Vagina (tissue), 2 donors: ENCODE measurements at regions not wholly inside any gene's neighbourhood (a gene's known extent, or its start where the extent isn't known, plus 50 kb on each side); places are given as distances from the start of the nearest gene placed in this dataset.

Experiments used
- POLR2A ChIP-seq, 2 donors: fragments of 450-650 bp; IDR thresholded peaks; one replicate each; pipeline ENCODE4 v1.6.1; 2017; ENCODE audit warnings: antibody characterized with exemption in 2 of 2, mild to moderate bottlenecking in 2 of 2, moderate library complexity in 2 of 2
- POLR2AphosphoS5 ChIP-seq, 2 donors: sonication (generic); formaldehyde crosslinking; IDR thresholded peaks; one replicate each; pipeline ENCODE4 v1.9.0; 2017; ENCODE audit warnings: antibody characterized with exemption in 2 of 2, mild to moderate bottlenecking in 2 of 2, low read depth in 1 of 2; ENCODE audit not compliant: insufficient read depth in 1 of 2
- TF ChIP-seq, protein P1 (sequence below), 3 experiments: fragments of 450-650 bp in 2 of 3; fragments of 200-600 bp in 1 of 3; sonication (generic) in 1 of 3; IDR thresholded peaks; one replicate each; pipeline ENCODE4 v1.5.1; 2017 to 2019; ENCODE audit warnings: antibody characterized with exemption in 3 of 3, mild to moderate bottlenecking in 2 of 3, moderate library complexity in 2 of 3

DNA sequence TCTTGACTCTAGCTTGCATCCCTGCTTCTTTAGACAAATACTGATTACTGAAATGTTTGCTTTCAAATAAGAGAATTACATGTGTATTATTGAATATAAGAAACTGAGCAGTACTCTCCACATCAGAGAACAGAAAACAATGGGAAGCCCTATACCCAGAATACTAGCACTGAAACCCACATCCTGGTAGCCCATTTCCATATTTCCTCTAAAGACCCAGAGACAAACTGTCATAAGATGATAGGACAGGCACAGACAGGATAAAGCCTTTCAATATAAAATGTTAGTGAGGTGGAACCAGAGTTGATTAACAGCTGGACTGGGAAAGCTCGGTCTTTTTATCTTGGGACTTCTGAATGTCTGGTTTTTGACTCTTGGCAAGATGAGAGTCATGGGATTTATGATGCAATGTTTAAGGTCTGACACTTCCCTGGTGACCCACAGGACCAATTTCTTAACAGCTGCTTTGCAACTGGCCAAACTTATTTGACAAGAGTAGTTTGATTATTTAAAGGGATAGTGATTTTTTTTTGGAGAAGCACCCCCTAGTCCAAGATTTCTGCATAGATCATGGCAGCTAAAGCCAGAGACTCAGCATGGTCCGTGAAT lies 166.9 kb upstream of the ATXN7L3B start:
- TF ChIP-seq POLR2A (IDR thresholded peaks at IDR 0.05) (no peak), POLR2AphosphoS5 (IDR thresholded peaks at IDR 0.05; ENCODE audit: insufficient read depth in 1 of 2, low read depth in 1 of 2) (no peak)
- TF ChIP-seq, protein P1, sequence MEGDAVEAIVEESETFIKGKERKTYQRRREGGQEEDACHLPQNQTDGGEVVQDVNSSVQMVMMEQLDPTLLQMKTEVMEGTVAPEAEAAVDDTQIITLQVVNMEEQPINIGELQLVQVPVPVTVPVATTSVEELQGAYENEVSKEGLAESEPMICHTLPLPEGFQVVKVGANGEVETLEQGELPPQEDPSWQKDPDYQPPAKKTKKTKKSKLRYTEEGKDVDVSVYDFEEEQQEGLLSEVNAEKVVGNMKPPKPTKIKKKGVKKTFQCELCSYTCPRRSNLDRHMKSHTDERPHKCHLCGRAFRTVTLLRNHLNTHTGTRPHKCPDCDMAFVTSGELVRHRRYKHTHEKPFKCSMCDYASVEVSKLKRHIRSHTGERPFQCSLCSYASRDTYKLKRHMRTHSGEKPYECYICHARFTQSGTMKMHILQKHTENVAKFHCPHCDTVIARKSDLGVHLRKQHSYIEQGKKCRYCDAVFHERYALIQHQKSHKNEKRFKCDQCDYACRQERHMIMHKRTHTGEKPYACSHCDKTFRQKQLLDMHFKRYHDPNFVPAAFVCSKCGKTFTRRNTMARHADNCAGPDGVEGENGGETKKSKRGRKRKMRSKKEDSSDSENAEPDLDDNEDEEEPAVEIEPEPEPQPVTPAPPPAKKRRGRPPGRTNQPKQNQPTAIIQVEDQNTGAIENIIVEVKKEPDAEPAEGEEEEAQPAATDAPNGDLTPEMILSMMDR (IDR thresholded peaks at IDR 0.05): no peak
